H1 (cell line): ENCODE measurements at regions not wholly inside any gene's neighbourhood (a gene's known extent, or its start where the extent isn't known, plus 50 kb on each side); places are given as distances from the start of the nearest gene placed in this dataset.

Source experiments
- CTCF ChIA-PET: fragments of 300-600 bp; sonication (Branson Sonifier 250); formaldehyde crosslinking; loops from one replicate; lab custom pipeline; 2021; ENCODE audit not compliant: partially characterized antibody; lab: Charles Lee
- POLR2A ChIA-PET: fragments of 300-600 bp; sonication (Branson Sonifier 250); formaldehyde crosslinking; loops from one replicate; lab custom pipeline; 2021; ENCODE audit warnings: inconsistent platforms; ENCODE audit not compliant: partially characterized antibody; lab: Charles Lee
- DNase-seq, 2 experiments: peaks; one replicate each; pipeline versions ENCODE4 v3.0.0 to v3.0.0-alpha.2; 2010 to 2022; ENCODE audit warnings: low spot score in 2 of 2, low read depth in 1 of 2, mixed read lengths in 1 of 2
- FAIRE-seq: peaks from 2 replicates; lab custom pipeline; 2011; peaks lifted over from hg19 to GRCh38; lab: Jason Lieb, UNC
- H2AFZ ChIP-seq: 2 replicates; pipeline ENCODE4 v1.8.1; 2012; ENCODE audit warnings: low read length, inconsistent platforms
- H2AK5ac ChIP-seq: 2 replicates; pipeline ENCODE4 v1.6.1; 2013; ENCODE audit warnings: low read depth, low read length
- H2BK120ac ChIP-seq: replicated peaks from 2 replicates; pipeline ENCODE3; 2013; ENCODE audit warnings: low read depth, low read length, inconsistent platforms
- H2BK12ac ChIP-seq: 2 replicates; pipeline ENCODE4 v1.6.1; 2013; ENCODE audit warnings: low read depth, low read length
- H2BK15ac ChIP-seq: 2 replicates; pipeline ENCODE4 v1.6.1; 2013; ENCODE audit warnings: low read length
- H2BK20ac ChIP-seq: 2 replicates; pipeline ENCODE4 v1.6.1; 2013; ENCODE audit warnings: low read length
- H2BK5ac ChIP-seq: 2 replicates; pipeline ENCODE4 v1.6.1; 2013; ENCODE audit warnings: low read depth, low read length
- H3K14ac ChIP-seq: 2 replicates; pipeline ENCODE4 v1.6.1; 2013; ENCODE audit warnings: inconsistent platforms; ENCODE audit not compliant: insufficient read length
- H3K18ac ChIP-seq: 2 replicates; pipeline ENCODE4 v1.6.1; 2013; ENCODE audit warnings: low read length; ENCODE audit errors: extremely low read depth
- H3K23ac ChIP-seq: 2 replicates; pipeline ENCODE4 v1.6.1; 2013; ENCODE audit warnings: inconsistent platforms; ENCODE audit not compliant: insufficient read length
- H3K23me2 ChIP-seq: 2 replicates; pipeline ENCODE4 v1.6.1; 2013; ENCODE audit warnings: low read depth, low read length
- H3K27ac ChIP-seq: 2 replicates; pipeline ENCODE4 v1.6.1; 2011; ENCODE audit warnings: low read depth, low read length, inconsistent platforms
- H3K27me3 ChIP-seq, 4 experiments: replicated peaks in 1 of 4; 1 replicate in 1 of 4; 2 replicates in 3 of 4; pipeline versions ENCODE4 v1.6.1 to v1.8.1; 2011 to 2013; ENCODE audit warnings: low read length in 3 of 4, mild to moderate bottlenecking in 3 of 4, inconsistent platforms in 2 of 4, mixed read lengths in 2 of 4, moderate library complexity in 1 of 4; ENCODE audit not compliant: control insufficient read depth in 3 of 4, insufficient read depth in 3 of 4; ENCODE audit errors: extremely low read depth in 1 of 4
- H3K36me3 ChIP-seq, 4 experiments: 2 replicates each; pipeline versions ENCODE4 v1.6.1 to v1.8.1; 2011 to 2013; ENCODE audit warnings: mild to moderate bottlenecking in 4 of 4, low read length in 3 of 4, moderate library complexity in 2 of 4, control low read depth in 1 of 4, inconsistent platforms in 1 of 4; ENCODE audit not compliant: insufficient read depth in 4 of 4, control insufficient read depth in 2 of 4
- H3K4ac ChIP-seq: replicated peaks from 2 replicates; pipeline ENCODE3; 2013; ENCODE audit warnings: low read length, low read depth, mixed read lengths, inconsistent platforms; ENCODE audit not compliant: insufficient read length
- H3K4me1 ChIP-seq, 4 experiments: replicated peaks in 1 of 4; 1 replicate in 1 of 4; 2 replicates in 3 of 4; pipeline versions ENCODE4 v1.6.1 to v1.8.1; 2011 to 2013; ENCODE audit warnings: low read length in 3 of 4, inconsistent platforms in 2 of 4, mixed read lengths in 1 of 4; ENCODE audit not compliant: insufficient read depth in 4 of 4, control insufficient read depth in 3 of 4
- H3K4me2 ChIP-seq, 2 experiments: 2 replicates each; pipeline versions ENCODE4 v1.6.1 to v1.8.1; 2011 to 2013; ENCODE audit warnings: low read depth in 2 of 2, low read length in 2 of 2, control low read depth in 1 of 2, inconsistent platforms in 1 of 2, mild to moderate bottlenecking in 1 of 2; ENCODE audit not compliant: insufficient read depth in 1 of 2
- H3K4me3 ChIP-seq, 4 experiments: fragments of 200-600, 300-600 bp in 1 of 4; sonication (generic), shearing (Covaris generic), sonication (Bioruptor Twin) in 1 of 4; 2 replicates each; pipeline versions ENCODE4 v1.5.1 to v1.8.1; 2011 to 2016; ENCODE audit warnings: low read length in 4 of 4, low read depth in 3 of 4, control low read depth in 2 of 4, inconsistent platforms in 2 of 4, mild to moderate bottlenecking in 2 of 4, mixed read lengths in 1 of 4, moderate library complexity in 1 of 4; ENCODE audit not compliant: insufficient read depth in 2 of 4; ENCODE audit errors: extremely low read depth in 1 of 4
- H3K56ac ChIP-seq: replicated peaks from 2 replicates; pipeline ENCODE3; 2013; ENCODE audit warnings: low read depth, mild to moderate bottlenecking, mixed read lengths, low read length, inconsistent platforms; ENCODE audit not compliant: insufficient read length
- H3K79me1 ChIP-seq: 2 replicates; pipeline ENCODE4 v1.6.1; 2013; ENCODE audit warnings: low read depth, low read length, control low read depth
- H3K79me2 ChIP-seq, 2 experiments: 2 replicates each; pipeline versions ENCODE4 v1.6.1 to v1.8.1; 2012 to 2013; ENCODE audit warnings: low read length in 2 of 2, mild to moderate bottlenecking in 2 of 2, inconsistent platforms in 1 of 2; ENCODE audit not compliant: insufficient read depth in 2 of 2, control insufficient read depth in 1 of 2
- H3K9ac ChIP-seq, 4 experiments: replicated peaks in 1 of 4; 1 replicate in 1 of 4; 2 replicates in 3 of 4; pipeline versions ENCODE4 v1.6.1 to v1.8.1; 2011 to 2013; ENCODE audit warnings: low read depth in 3 of 4, low read length in 3 of 4, control low read depth in 2 of 4, mild to moderate bottlenecking in 2 of 4, moderate library complexity in 2 of 4, inconsistent platforms in 1 of 4; ENCODE audit errors: extremely low read depth in 1 of 4
- H3K9me3 ChIP-seq, 2 experiments: 2 replicates each; pipeline versions ENCODE4 v1.6.1 to v1.8.1; 2012 to 2013; ENCODE audit warnings: mild to moderate bottlenecking in 2 of 2, moderate library complexity in 2 of 2, control low read depth in 1 of 2, inconsistent platforms in 1 of 2, low read depth in 1 of 2, low read length in 1 of 2, mixed read lengths in 1 of 2; ENCODE audit not compliant: insufficient read depth in 2 of 2
- H4K20me1 ChIP-seq, 2 experiments: replicated peaks in 1 of 2; 2 replicates each; pipeline versions ENCODE3 to v1.8.1; 2011 to 2013; ENCODE audit warnings: inconsistent platforms in 2 of 2, low read length in 2 of 2, mild to moderate bottlenecking in 1 of 2; ENCODE audit not compliant: insufficient read depth in 2 of 2, control insufficient read depth in 1 of 2
- H4K5ac ChIP-seq: 2 replicates; pipeline ENCODE4 v1.6.1; 2013; ENCODE audit warnings: low read length, low read depth, mixed read lengths, inconsistent platforms; ENCODE audit not compliant: insufficient read length
- H4K8ac ChIP-seq: 2 replicates; pipeline ENCODE4 v1.8.0; 2013; ENCODE audit warnings: mild to moderate bottlenecking, moderate library complexity, low read length, inconsistent platforms; ENCODE audit not compliant: insufficient read depth; ENCODE audit errors: extremely low read depth
- H4K91ac ChIP-seq: replicated peaks from 2 replicates; pipeline ENCODE3; 2013; ENCODE audit warnings: low read length, mixed read lengths, inconsistent platforms; ENCODE audit not compliant: insufficient read length
- CHD1 ChIP-seq: IDR thresholded peaks from 2 replicates; pipeline ENCODE4 v1.6.1; 2012; ENCODE audit warnings: low read depth, low read length, improper control_type of control experiment
- POU5F1 ChIP-seq: IDR thresholded peaks from 2 replicates; pipeline ENCODE4 v1.6.1; 2011; ENCODE audit warnings: low read depth, mild to moderate bottlenecking, low read length, moderate library complexity
- RBBP5 ChIP-seq: IDR thresholded peaks from 2 replicates; pipeline ENCODE4 v1.7.1; 2012; ENCODE audit warnings: low read depth, mild to moderate bottlenecking, inconsistent platforms, low read length, moderate library complexity, borderline replicate concordance
- SUZ12 ChIP-seq: fragments of 200-600 bp; sonication (generic); IDR thresholded peaks from 2 replicates; pipeline ENCODE4 v1.6.1; 2012; ENCODE audit warnings: mild to moderate bottlenecking, inconsistent platforms, low read length, moderate library complexity, mixed read lengths
- TF ChIP-seq, protein P1 (sequence below): IDR thresholded peaks from 2 replicates; pipeline ENCODE4 v1.6.1; 2012; ENCODE audit warnings: inconsistent platforms

DNA sequence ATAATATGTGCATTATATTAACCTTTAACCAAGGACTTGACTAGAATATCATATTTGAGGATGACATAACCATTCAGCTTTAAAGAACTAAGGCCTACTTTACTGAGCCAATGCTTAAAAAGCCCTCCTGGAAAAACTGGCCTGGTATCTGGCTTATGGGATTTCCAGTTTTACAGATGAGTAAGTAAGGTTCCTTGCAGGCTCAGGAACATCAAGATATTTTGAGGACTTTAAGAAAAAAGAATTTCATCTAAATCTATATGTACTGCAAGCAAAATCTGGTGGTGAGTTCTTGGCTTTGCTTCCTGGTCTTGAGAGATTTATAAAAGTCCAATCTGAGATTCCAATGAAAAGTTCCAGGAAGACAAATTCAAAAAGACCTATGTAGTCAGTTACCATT lies 417.0 kb upstream of the NRXN1 start:
- H4K5ac ChIP-seq: no peak overlapping the region
- no peaks in the 10 kb centered on the region for H3K4me1 ChIP-seq
- TF ChIP-seq, protein P1, sequence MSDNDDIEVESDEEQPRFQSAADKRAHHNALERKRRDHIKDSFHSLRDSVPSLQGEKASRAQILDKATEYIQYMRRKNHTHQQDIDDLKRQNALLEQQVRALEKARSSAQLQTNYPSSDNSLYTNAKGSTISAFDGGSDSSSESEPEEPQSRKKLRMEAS: no peak
- TF ChIP-seq RBBP5 (no peak), CHD1 (no peak), SUZ12 (no peak), POU5F1 (no peak)
- H3K79me1 ChIP-seq: no peaks in the 10 kb centered on the region
- H4K20me1 ChIP-seq: no peaks in the 10 kb centered on the region
- FAIRE-seq (no peak), DNase-seq (no peak)
- H3K4ac ChIP-seq: no peak overlapping the region
- no peak overlapping the region for H2BK20ac ChIP-seq
- H3K9ac ChIP-seq: no peak overlapping the region
- no peak overlapping the region for H3K56ac ChIP-seq
- no peak overlapping the region for H3K4me3 ChIP-seq
- no peaks in the 10 kb centered on the region for H3K36me3 ChIP-seq
- H3K27me3 ChIP-seq: no peaks in the 10 kb centered on the region
- H2BK15ac ChIP-seq: no peak overlapping the region
- no peak overlapping the region for H2BK5ac ChIP-seq
- H4K91ac ChIP-seq: no peak overlapping the region
- H3K79me2 ChIP-seq: no peaks in the 10 kb centered on the region
- H3K23me2 ChIP-seq: no peaks in the 10 kb centered on the region
- no peak overlapping the region for H3K4me2 ChIP-seq
- POLR2A ChIA-PET: no interaction called here
- peaks cover 3 to 4% of the 10 kb centered on the region in 2 experiments; a peak in 1 of 4 replicates for H3K9me3 ChIP-seq
- no peak overlapping the region for H2BK12ac ChIP-seq
- no peak overlapping the region for H2AFZ ChIP-seq
- H3K14ac ChIP-seq: no peak overlapping the region
- H2BK120ac ChIP-seq: no peak overlapping the region
- no peak overlapping the region for H4K8ac ChIP-seq
- no peak overlapping the region for H3K27ac ChIP-seq
- CTCF ChIA-PET: no interaction called here
- no peak overlapping the region for H2AK5ac ChIP-seq
- H3K18ac ChIP-seq: no peak overlapping the region
- H3K23ac ChIP-seq: no peak overlapping the region
